ENCODE measurements at regions not wholly inside any gene's neighbourhood (a gene's known extent, or its start where the extent isn't known, plus 50 kb on each side); places are given as distances from the start of the nearest gene placed in this dataset.

GRCh38 chr14:32254952-32255679 lies 52.0 kb upstream of the RNU6-8 start:
- peak; percentile 25 for DNase-seq (ENCODE audit: low read depth)

DNA sequence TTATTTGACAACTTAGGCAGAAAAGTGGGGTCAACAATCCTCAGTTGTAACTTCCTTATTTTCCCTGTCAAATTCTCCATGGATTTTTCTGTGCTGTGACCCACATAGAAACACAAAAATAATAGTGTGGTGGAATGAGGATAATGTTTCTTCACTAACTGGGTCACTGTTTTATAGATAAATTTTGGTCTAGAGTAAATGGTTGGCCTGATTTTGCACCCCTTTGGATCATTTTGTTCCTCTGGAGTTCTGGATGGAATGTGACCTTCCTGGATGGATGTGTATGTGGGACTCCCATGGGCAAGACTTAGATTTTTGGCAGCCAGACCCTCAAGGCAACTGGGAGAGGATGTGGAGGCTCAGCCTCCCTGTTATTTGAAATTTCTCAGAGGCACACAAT lies 52.7 kb upstream of the RNU6-8 start:
- DNase-seq (ENCODE audit: low read depth) = no peak

DNA sequence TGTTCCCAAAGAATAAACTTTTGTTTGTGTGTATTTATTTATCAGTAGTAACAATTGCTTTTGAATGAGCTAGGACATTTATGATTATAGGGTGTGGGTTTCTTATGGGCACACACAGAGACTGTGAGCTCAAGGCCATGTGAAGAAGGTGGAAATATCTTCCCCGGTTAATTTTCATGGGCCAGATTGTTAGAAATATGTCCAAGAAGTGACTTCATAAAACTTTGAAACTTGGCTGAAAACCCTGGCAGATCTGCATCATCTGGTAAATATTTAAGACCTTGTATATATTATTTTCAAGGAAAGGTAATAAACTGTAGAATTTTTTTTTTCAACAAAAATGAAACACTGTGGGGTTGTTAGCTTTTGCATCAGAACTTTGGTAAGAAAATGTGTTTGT lies 53.5 kb upstream of the RNU6-8 start:
- no peak for DNase-seq (ENCODE audit: low read depth)

DNA sequence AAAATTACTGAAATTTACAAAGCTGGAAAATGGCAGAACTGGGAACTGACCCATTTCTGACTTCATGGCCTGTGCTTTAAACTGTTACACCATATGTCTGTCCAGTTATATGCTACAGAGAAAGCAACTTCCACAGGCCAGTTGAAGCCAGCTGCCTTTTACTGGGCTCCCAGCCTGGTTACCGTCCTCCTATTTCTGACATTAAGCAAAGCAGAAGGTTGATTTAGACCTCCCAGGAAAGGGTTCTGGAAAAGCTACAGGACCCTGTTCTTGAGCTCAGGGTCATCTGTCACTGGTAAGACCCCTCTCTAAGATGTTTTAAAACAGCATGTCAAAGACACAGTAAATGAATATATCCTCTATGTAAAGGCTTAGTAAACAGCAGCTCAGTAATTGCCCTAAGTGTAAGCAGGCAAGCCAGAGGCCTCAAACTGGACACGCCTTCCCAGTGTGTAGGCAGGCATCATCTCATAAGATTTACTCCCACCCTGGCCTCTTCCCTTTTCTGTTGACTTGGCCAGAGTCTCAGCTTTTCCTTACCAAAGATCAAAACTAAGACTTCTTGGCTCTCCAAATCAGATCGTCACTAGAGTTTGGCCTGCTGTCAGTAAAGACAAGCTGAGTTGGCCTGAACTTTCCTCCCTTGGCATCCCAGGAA lies 55.4 kb upstream of the RNU6-8 start:
- no peak for DNase-seq (ENCODE audit: low read depth)

GRCh38 chr14:32259368-32260013 lies 56.4 kb upstream of the RNU6-8 start:
- DNase-seq (ENCODE audit: low read depth) = no peak

GRCh38 chr14:32263939-32264567 lies 61.0 kb upstream of the RNU6-8 start:
- no peak for DNase-seq (ENCODE audit: low read depth)

DNA sequence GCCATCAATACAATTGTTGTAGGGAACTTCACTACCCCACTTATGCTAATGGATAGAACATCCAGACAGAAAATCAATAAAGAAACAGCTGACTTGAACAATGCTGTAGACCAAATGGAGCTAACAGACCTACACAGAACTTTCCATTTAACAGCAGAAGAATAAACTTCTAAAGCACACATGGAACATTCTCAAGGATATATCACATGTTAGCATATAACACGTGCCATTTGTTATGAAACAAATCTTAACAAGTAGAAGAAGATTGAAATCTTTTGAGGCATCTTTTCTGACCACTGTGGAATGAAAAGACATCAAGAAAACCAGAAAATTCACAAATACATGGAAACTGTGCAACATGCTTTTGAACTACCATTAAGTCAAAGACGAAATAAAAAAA lies 62.5 kb upstream of the RNU6-8 start:
- DNase-seq (ENCODE audit: low read depth) = no peak

DNA sequence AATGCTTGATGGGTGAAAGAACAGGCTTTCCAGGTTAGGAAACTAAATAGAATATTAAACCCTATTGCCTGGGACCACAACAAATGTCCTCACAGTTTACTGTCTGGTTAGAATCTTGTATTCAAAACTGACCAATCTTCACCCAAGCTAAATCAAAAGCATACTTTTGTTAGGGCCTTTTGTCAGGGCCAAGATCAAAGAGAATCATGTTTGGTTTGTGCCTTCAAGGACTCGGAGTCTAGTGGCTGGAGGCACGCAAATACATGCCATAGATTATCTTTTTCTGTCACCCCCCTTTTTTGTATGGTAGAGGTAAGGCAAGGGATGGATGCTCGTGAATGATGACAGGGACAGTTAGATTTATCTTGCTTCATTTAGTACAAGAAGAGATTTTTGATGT lies 51.1 kb upstream of the AKAP6 start:
- DNase-seq (ENCODE audit: low read depth) = no peak

All from stimulated activated CD8-positive, alpha-beta memory T cell treated with anti-CD3 and anti-CD28 coated beads, Interleukin-15, amount 100 ng/mL, for 1 hour (primary cell).